22Rv1 (cell line): ENCODE measurements at regions not wholly inside any gene's neighbourhood (a gene's known extent, or its start where the extent isn't known, plus 50 kb on each side); places are given as distances from the start of the nearest gene placed in this dataset.

Experiments used
- CTCF ChIP-seq: fragments of 450-650 bp; IDR thresholded peaks from 2 replicates; pipeline ENCODE4 v1.5.1; 2017; ENCODE audit warnings: mild to moderate bottlenecking
- ZFX ChIP-seq: fragments of 450-650 bp; IDR thresholded peaks from 2 replicates; pipeline ENCODE4 v1.6.1; 2017; ENCODE audit warnings: antibody characterized with exemption, borderline replicate concordance

- TF ChIP-seq CTCF (no peak), ZFX (no peak)
Measured at GRCh38 chr15:92315595-92316211, 78.0 kb upstream of the ST8SIA2 start.
